Thyroid gland (tissue), 4 donors: ENCODE measurements at regions not wholly inside any gene's neighbourhood (a gene's known extent, or its start where the extent isn't known, plus 50 kb on each side); places are given as distances from the start of the nearest gene placed in this dataset.

ENCODE experiments used
- CTCF ChIP-seq, 6 experiments: fragments of 200-600 bp in 3 of 6; fragments of 450-650 bp in 3 of 6; sonication (generic) in 3 of 6; IDR thresholded peaks; one replicate each; pipeline ENCODE4 v1.5.1; 2016 to 2019; ENCODE audit warnings: antibody characterized with exemption in 6 of 6, mild to moderate bottlenecking in 2 of 6, inconsistent platforms in 1 of 6, moderate library complexity in 1 of 6
- POLR2A ChIP-seq, 2 donors: fragments of 450-650 bp; IDR thresholded peaks; one replicate each; pipeline ENCODE4 v1.6.1; 2017; ENCODE audit warnings: antibody characterized with exemption in 2 of 2, mild to moderate bottlenecking in 2 of 2, moderate library complexity in 1 of 2

- TF ChIP-seq POLR2A (IDR thresholded peaks at IDR 0.05) (no peak), CTCF (IDR thresholded peaks at IDR 0.05) (no peak)
Observed at GRCh38 chr22:49595465-49596078, 232.1 kb downstream of the BRD1 start.
